Activated T-helper 1 cell treated with anti-CD3 and anti-CD28 coated beads, Interleukin-12 subunit alpha, Interleukin-12 subunit beta, Interleukin-2, Interleukin-4 antibody, amounts not matched to agents 30 ng/mL and 10 ng/mL and 1 ng/mL, durations not matched to agents 14 hours and 24 hours and 36 hours (primary cell): ENCODE measurements at regions not wholly inside any gene's neighbourhood (a gene's known extent, or its start where the extent isn't known, plus 50 kb on each side); places are given as distances from the start of the nearest gene placed in this dataset.

Experiments
- DNase-seq: peaks from one replicate; pipeline ENCODE4 v3.0.0; 2021; ENCODE audit warnings: low spot score
- H3K27ac Mint-ChIP-seq: one replicate; pipeline ENCODE4 v1.8.0; 2021; ENCODE audit warnings: mild to moderate bottlenecking, mixed read lengths
- H3K27me3 Mint-ChIP-seq: one replicate; pipeline ENCODE4 v1.8.0; 2022; ENCODE audit warnings: mild to moderate bottlenecking, moderate library complexity, mixed read lengths; ENCODE audit not compliant: insufficient read depth
- H3K36me3 Mint-ChIP-seq: one replicate; pipeline ENCODE4 v1.8.0; 2021; ENCODE audit warnings: low read depth, mixed read lengths
- H3K4me1 Mint-ChIP-seq: one replicate; pipeline ENCODE4 v1.8.0; 2021; ENCODE audit warnings: low read depth, mixed read lengths
- H3K4me3 Mint-ChIP-seq: one replicate; pipeline ENCODE4 v1.8.0; 2021; ENCODE audit warnings: mild to moderate bottlenecking, moderate library complexity, mixed read lengths
- H3K9me3 Mint-ChIP-seq: one replicate; pipeline ENCODE4 v1.8.0; 2021; ENCODE audit warnings: mixed read lengths
- intact Hi-C: fragments of 100-400 bp; cut with micrococcal nuclease; formaldehyde crosslinking; loops from one replicate; pipeline ENCODE4 v1.15.1; 2024

GRCh38 chr4:62226082-62226481 is 1026.0 kb downstream of the ADGRL3 start:
- H3K4me1 Mint-ChIP-seq, result no peaks in the 10 kb centered on the region
- DNase-seq, result no peak
- H3K27me3 Mint-ChIP-seq, result no peaks in the 10 kb centered on the region
- no peak overlapping the region for H3K27ac Mint-ChIP-seq
- no peaks in the 10 kb centered on the region for H3K36me3 Mint-ChIP-seq
- no peak overlapping the region for H3K4me3 Mint-ChIP-seq
- H3K9me3 Mint-ChIP-seq, result peaks cover 9% of the 10 kb centered on the region
- intact Hi-C loops, result no loop called here

GRCh38 chr4:62222121-62222520 is 1022.0 kb downstream of the ADGRL3 start:
- DNase-seq, result no peak
- no peak overlapping the region for H3K27ac Mint-ChIP-seq
- H3K4me3 Mint-ChIP-seq, result no peak overlapping the region
- no peaks in the 10 kb centered on the region for H3K36me3 Mint-ChIP-seq
- no peaks in the 10 kb centered on the region for H3K4me1 Mint-ChIP-seq
- intact Hi-C loops, result no loop called here
- peaks cover 9% of the 10 kb centered on the region for H3K9me3 Mint-ChIP-seq
- H3K27me3 Mint-ChIP-seq, result no peaks in the 10 kb centered on the region

- H3K27me3 Mint-ChIP-seq, result no peaks in the 10 kb centered on the region
- H3K27ac Mint-ChIP-seq, result no peak overlapping the region
- DNase-seq, result no peak
- no peaks in the 10 kb centered on the region for H3K4me1 Mint-ChIP-seq
- peaks cover 4% of the 10 kb centered on the region for H3K9me3 Mint-ChIP-seq
- no peaks in the 10 kb centered on the region for H3K36me3 Mint-ChIP-seq
- H3K4me3 Mint-ChIP-seq, result no peak overlapping the region
- intact Hi-C loops, result no loop called here
Observed at GRCh38 chr4:62210486-62210885, 1010.4 kb downstream of the ADGRL3 start.

- no peak for DNase-seq
- Mint-ChIP-seq H3K4me3 (no peak overlapping the region), H3K4me1 (no peaks in the 10 kb centered on the region), H3K27ac (no peak overlapping the region), H3K27me3 (no peaks in the 10 kb centered on the region), H3K9me3 (peaks cover 4% of the 10 kb centered on the region), H3K36me3 (no peaks in the 10 kb centered on the region)
- intact Hi-C loops, result no loop called here
Observed at GRCh38 chr4:62209757-62210485, 1009.8 kb downstream of the ADGRL3 start.

- intact Hi-C loops, result no loop called here
- DNase-seq, result no peak
- Mint-ChIP-seq H3K27ac (no peak overlapping the region), H3K27me3 (no peaks in the 10 kb centered on the region), H3K9me3 (peaks cover 12% of the 10 kb centered on the region), H3K4me3 (no peak overlapping the region), H3K4me1 (no peaks in the 10 kb centered on the region), H3K36me3 (no peaks in the 10 kb centered on the region)
Observed at GRCh38 chr4:62208921-62209320, 1008.8 kb downstream of the ADGRL3 start.

GRCh38 chr4:62204136-62204535 is 1004.0 kb downstream of the ADGRL3 start:
- peaks cover 19% of the 10 kb centered on the region for H3K9me3 Mint-ChIP-seq
- no peaks in the 10 kb centered on the region for H3K4me1 Mint-ChIP-seq
- no peak for DNase-seq
- H3K4me3 Mint-ChIP-seq, result no peak overlapping the region
- H3K27ac Mint-ChIP-seq, result no peak overlapping the region
- intact Hi-C loops, result no loop called here
- H3K36me3 Mint-ChIP-seq, result no peaks in the 10 kb centered on the region
- H3K27me3 Mint-ChIP-seq, result no peaks in the 10 kb centered on the region

GRCh38 chr4:62199291-62199810 is 999.2 kb downstream of the ADGRL3 start:
- Mint-ChIP-seq H3K4me3 (no peak overlapping the region), H3K36me3 (no peaks in the 10 kb centered on the region), H3K9me3 (peaks cover 11% of the 10 kb centered on the region), H3K27me3 (no peaks in the 10 kb centered on the region), H3K27ac (no peak overlapping the region), H3K4me1 (no peaks in the 10 kb centered on the region)
- no peak for DNase-seq
- intact Hi-C loops, result no loop called here

- Mint-ChIP-seq H3K4me1 (no peaks in the 10 kb centered on the region), H3K27ac (no peak overlapping the region), H3K9me3 (no peaks in the 10 kb centered on the region), H3K27me3 (no peaks in the 10 kb centered on the region), H3K36me3 (no peaks in the 10 kb centered on the region), H3K4me3 (no peak overlapping the region)
- intact Hi-C loops, result no loop called here
- DNase-seq, result no peak
Observed at GRCh38 chr4:62196338-62196737, 996.2 kb downstream of the ADGRL3 start.

- no peak overlapping the region for H3K4me3 Mint-ChIP-seq
- no peaks in the 10 kb centered on the region for H3K9me3 Mint-ChIP-seq
- H3K27me3 Mint-ChIP-seq, result no peaks in the 10 kb centered on the region
- intact Hi-C loops, result no loop called here
- DNase-seq, result no peak
- no peak overlapping the region for H3K27ac Mint-ChIP-seq
- H3K36me3 Mint-ChIP-seq, result no peaks in the 10 kb centered on the region
- no peaks in the 10 kb centered on the region for H3K4me1 Mint-ChIP-seq
Observed at GRCh38 chr4:62194342-62194741, 994.2 kb downstream of the ADGRL3 start.

GRCh38 chr4:62193761-62194160 is 993.6 kb downstream of the ADGRL3 start:
- H3K4me3 Mint-ChIP-seq, result no peak overlapping the region
- H3K27me3 Mint-ChIP-seq, result no peaks in the 10 kb centered on the region
- H3K4me1 Mint-ChIP-seq, result no peaks in the 10 kb centered on the region
- H3K36me3 Mint-ChIP-seq, result no peaks in the 10 kb centered on the region
- intact Hi-C loops, result no loop called here
- no peak overlapping the region for H3K27ac Mint-ChIP-seq
- no peak for DNase-seq
- no peaks in the 10 kb centered on the region for H3K9me3 Mint-ChIP-seq

- no peaks in the 10 kb centered on the region for H3K4me1 Mint-ChIP-seq
- H3K27me3 Mint-ChIP-seq, result no peaks in the 10 kb centered on the region
- intact Hi-C loops, result no loop called here
- no peak for DNase-seq
- H3K9me3 Mint-ChIP-seq, result peaks cover 5% of the 10 kb centered on the region
- no peak overlapping the region for H3K4me3 Mint-ChIP-seq
- no peak overlapping the region for H3K27ac Mint-ChIP-seq
- no peaks in the 10 kb centered on the region for H3K36me3 Mint-ChIP-seq
Observed at GRCh38 chr4:62191451-62192240, 991.5 kb downstream of the ADGRL3 start.

- H3K27me3 Mint-ChIP-seq, result no peaks in the 10 kb centered on the region
- H3K4me1 Mint-ChIP-seq, result no peaks in the 10 kb centered on the region
- no peaks in the 10 kb centered on the region for H3K36me3 Mint-ChIP-seq
- H3K27ac Mint-ChIP-seq, result no peak overlapping the region
- no peak overlapping the region for H3K4me3 Mint-ChIP-seq
- H3K9me3 Mint-ChIP-seq, result peaks cover 5% of the 10 kb centered on the region
- no peak for DNase-seq
- intact Hi-C loops, result no loop called here
Observed at GRCh38 chr4:62170235-62170634, 970.1 kb downstream of the ADGRL3 start.

GRCh38 chr4:62168681-62169080 is 968.6 kb downstream of the ADGRL3 start:
- intact Hi-C loops, result no loop called here
- H3K9me3 Mint-ChIP-seq, result peaks cover 9% of the 10 kb centered on the region

More at GRCh38 chr4:62168681-62169080, 968.6 kb downstream of the ADGRL3 start:
- no peak overlapping the region for H3K4me3 Mint-ChIP-seq
- H3K4me1 Mint-ChIP-seq, result no peaks in the 10 kb centered on the region
- no peak for DNase-seq
- no peaks in the 10 kb centered on the region for H3K36me3 Mint-ChIP-seq
- H3K27me3 Mint-ChIP-seq, result no peaks in the 10 kb centered on the region
- H3K27ac Mint-ChIP-seq, result no peak overlapping the region
